WTC11 (cell line): ENCODE measurements at regions not wholly inside any gene's neighbourhood (a gene's known extent, or its start where the extent isn't known, plus 50 kb on each side); places are given as distances from the start of the nearest gene placed in this dataset.

ENCODE experiments used
- CTCF ChIP-seq: fragments of 200-600 bp; IDR thresholded peaks from 2 replicates; pipeline ENCODE4 v1.8.0; 2022; ENCODE audit warnings: antibody characterized with exemption
- MAX ChIP-seq: sonication (generic); formaldehyde crosslinking; IDR thresholded peaks from 2 replicates; pipeline ENCODE4 v1.8.0; 2022; ENCODE audit warnings: mild to moderate bottlenecking, missing genetic modification reagents
- MYBL2 ChIP-seq: sonication (generic); formaldehyde crosslinking; IDR thresholded peaks from 2 replicates; pipeline ENCODE4 v1.8.1; 2023; ENCODE audit warnings: mild to moderate bottlenecking, moderate library complexity, missing genetic modification reagents
- NR3C1 ChIP-seq: sonication (generic); formaldehyde crosslinking; conservative IDR thresholded peaks from 2 replicates; pipeline ENCODE4 v1.8.1; 2023; ENCODE audit warnings: low read depth, mild to moderate bottlenecking, missing genetic modification reagents
- ZNF263 ChIP-seq: sonication (generic); formaldehyde crosslinking; IDR thresholded peaks from 2 replicates; pipeline ENCODE4 v1.8.1; 2022; ENCODE audit warnings: low read depth, mild to moderate bottlenecking, moderate library complexity, missing genetic modification reagents

GRCh38 chr4:123064390-123064789 lies 142.0 kb upstream of the NUDT6 start:
- TF ChIP-seq CTCF = no peak
- no peak for TF ChIP-seq ZNF263 (CRISPR knock-in tag)
- TF ChIP-seq MAX (CRISPR knock-in tag) = no peak
- no peak for TF ChIP-seq MYBL2 (CRISPR knock-in tag)
- TF ChIP-seq NR3C1 (CRISPR knock-in tag) = no peak
